MG63 (cell line): ENCODE measurements at regions not wholly inside any gene's neighbourhood (a gene's known extent, or its start where the extent isn't known, plus 50 kb on each side); places are given as distances from the start of the nearest gene placed in this dataset.

ENCODE experiments used
- DNase-seq: peaks from one replicate; pipeline ENCODE4 v3.0.0-alpha.2; 2020
- H3K27me3 ChIP-seq: fragments of 250-450 bp; sonication (Bioruptor Pico); 2 replicates; pipeline ENCODE4 v1.5.1; 2020; ENCODE audit warnings: mild to moderate bottlenecking, moderate library complexity
- H3K36me3 ChIP-seq: fragments of 250-450 bp; sonication (Bioruptor Pico); 2 replicates; pipeline ENCODE4 v1.5.1; 2020; ENCODE audit warnings: mild to moderate bottlenecking, moderate library complexity
- H3K4me3 ChIP-seq: fragments of 250-450 bp; sonication (Bioruptor Pico); 2 replicates; pipeline ENCODE4 v1.5.1; 2020; ENCODE audit warnings: mild to moderate bottlenecking, moderate library complexity
- H3K9me3 ChIP-seq: fragments of 250-450 bp; sonication (Bioruptor Pico); 2 replicates; pipeline ENCODE4 v1.5.1; 2020; ENCODE audit warnings: mild to moderate bottlenecking, moderate library complexity

DNA sequence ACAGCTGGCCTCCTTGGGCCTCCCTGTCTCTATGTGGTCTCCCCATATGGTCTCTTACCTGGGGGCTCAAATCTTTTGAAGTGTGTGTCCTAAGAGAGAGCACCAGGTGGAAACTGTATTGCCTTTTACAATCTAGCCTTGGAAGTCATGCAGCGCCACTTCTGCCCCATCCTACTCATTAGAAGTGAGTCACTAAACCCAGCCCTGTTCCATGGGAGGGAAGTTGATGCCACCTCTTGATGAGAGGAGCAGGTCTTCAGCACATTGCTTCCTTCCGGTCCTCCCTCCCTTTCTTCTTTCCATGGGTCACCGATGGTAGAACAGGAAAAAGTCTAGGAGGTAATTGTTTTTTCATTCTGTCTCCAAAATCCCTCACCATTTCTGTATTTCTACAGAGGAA is 156.3 kb downstream of the FOXA2 start:
- H3K27me3 ChIP-seq = no peaks in the 10 kb centered on the region
- no peak overlapping the region for H3K4me3 ChIP-seq
- no peak for DNase-seq
- no peaks in the 10 kb centered on the region for H3K36me3 ChIP-seq
- no peaks in the 10 kb centered on the region for H3K9me3 ChIP-seq

DNA sequence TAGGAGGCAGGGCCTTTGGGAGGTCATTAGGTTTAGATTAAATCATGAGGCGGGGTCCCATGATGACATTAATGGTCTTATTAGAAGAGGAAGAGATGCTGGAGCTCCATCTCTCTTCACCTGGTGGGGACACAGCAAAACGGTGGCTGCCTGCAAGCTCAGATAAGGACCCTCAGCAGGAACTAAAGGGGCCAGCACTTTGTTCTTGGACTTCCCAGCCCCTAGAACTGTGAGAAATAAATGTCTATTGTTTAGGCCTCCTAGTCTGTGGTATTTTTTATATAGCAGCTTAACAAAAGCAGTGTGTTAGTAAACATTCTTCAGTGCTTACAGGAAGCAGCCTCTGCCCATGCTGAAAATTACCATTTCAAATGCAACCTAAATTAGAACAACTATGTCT is 157.6 kb downstream of the FOXA2 start:
- Histone ChIP-seq H3K27me3 (no peaks in the 10 kb centered on the region), H3K4me3 (no peak overlapping the region), H3K9me3 (no peaks in the 10 kb centered on the region), H3K36me3 (no peaks in the 10 kb centered on the region)
- DNase-seq = no peak

DNA sequence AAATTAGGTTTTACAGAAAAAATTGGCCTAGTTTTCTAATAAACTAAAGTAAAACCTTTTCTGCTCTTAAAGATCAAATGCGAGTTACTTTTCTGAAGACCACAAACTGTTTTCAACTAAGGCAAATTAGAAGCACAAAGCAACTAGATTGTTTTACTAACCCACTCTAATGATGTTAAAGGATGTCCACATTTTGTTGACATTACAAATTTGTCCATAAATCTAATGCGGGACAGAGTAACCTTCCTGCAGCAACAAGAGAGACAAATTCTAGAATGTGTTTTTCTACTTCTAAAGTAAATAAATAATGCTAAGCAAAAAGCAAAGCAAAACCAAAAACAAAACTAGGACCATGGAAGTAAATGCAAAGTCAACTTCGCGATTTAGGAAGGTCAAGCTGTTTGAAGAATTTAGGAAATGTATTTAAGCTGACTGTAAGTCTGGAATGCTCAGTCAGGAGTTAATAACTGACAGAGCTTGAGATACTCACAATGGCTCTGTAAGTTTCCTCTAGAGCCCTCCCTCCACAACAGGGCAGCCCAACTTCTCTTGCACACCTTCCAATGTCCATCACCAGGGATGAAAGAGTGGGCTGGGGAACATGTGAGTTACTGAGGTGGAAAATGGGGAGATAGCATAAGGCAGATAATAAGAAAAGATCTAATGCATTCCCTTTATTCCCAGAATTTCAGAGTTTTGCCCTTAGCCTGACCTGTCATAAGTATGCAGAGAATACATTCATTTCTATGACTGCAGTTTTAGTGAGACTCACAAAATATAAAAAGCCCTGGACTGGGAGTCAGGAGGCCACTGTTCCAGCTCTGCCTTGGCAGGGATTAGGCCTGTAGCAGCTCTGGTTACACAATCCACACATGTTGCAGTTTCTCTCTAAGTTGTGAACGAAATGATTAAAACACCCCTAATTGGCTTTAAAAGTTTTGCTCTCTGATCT is 158.8 kb downstream of the FOXA2 start:
- no peak overlapping the region for H3K4me3 ChIP-seq
- no peak for DNase-seq
- no peaks in the 10 kb centered on the region for H3K36me3 ChIP-seq
- H3K9me3 ChIP-seq = no peaks in the 10 kb centered on the region
- H3K27me3 ChIP-seq = no peaks in the 10 kb centered on the region

DNA sequence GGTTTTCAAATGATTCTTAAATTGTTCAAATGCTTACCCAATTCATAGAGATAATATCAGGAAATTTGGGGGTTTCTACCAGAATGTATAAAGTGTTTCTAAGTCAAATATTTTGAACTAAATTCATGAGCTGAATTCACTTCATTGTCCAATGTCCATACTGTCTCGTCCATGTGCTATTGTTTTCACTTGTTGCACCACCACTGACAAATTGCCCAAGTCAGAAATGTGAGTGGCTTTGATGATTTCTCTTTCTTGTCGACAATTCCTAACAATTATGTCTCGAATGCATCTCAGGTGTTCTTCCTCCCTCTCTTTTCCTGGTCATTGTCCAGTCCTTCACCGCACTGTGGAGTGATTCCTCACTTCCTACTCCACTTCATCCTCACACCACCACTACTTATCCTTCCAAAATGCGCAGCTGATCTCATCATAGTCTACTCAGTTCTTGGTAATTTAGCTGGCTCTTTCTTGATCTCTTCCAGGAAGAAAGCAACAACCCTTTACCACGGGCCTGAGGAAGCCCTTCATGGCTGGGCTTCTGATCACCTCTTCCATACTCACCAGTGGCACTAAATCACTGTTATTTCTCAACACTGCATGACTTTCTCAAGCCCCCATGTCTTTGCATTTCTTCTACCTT is 161.1 kb downstream of the FOXA2 start:
- Histone ChIP-seq H3K36me3 (no peaks in the 10 kb centered on the region), H3K4me3 (no peak overlapping the region), H3K27me3 (no peaks in the 10 kb centered on the region), H3K9me3 (no peaks in the 10 kb centered on the region)
- no peak for DNase-seq

DNA sequence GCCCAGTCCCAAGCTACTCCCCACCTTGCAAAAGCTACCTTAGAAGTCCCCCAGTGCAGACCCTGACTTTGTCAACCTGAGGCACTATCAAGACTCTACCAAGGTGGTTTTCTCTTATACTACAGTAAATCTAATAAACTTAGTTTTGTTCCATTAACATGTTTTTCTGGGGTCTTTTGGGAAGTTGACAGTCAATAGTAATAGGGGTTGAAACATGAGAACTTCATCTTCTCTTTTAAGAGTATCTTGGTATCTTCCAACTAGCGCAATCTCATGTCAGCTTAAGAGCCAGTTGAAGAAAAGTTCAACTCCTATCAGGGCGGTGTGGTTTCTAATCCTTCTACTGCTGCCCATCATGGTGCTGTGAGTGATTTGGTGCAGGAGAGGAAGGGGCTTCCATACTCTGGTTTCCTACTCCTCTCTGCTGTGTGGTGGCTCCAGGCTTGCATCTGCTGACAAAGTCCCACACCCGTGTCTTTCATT is 164.2 kb downstream of the FOXA2 start:
- Histone ChIP-seq H3K36me3 (no peaks in the 10 kb centered on the region), H3K9me3 (no peaks in the 10 kb centered on the region), H3K4me3 (no peak overlapping the region), H3K27me3 (no peaks in the 10 kb centered on the region)
- DNase-seq = no peak

DNA sequence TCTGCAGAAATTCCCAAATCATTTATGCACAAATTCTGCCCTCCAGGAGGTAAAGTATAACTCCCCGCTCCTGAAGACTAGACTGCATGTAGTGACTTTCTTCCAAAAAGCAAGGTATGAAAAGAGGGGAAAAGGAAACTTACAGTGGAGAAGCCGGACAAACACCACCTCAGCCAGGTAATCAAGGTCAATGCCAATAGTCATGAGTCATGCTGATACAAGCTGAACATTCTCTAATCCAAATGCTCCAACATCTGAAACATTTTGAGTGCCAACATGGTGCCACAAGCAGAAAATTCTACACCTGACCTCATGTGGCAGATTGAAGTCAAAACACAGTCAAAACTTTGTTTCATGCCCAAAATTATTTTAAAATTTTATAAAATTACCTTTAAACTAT is 165.6 kb downstream of the FOXA2 start:
- H3K36me3 ChIP-seq = no peaks in the 10 kb centered on the region
- H3K4me3 ChIP-seq = no peak overlapping the region
- no peaks in the 10 kb centered on the region for H3K9me3 ChIP-seq
- DNase-seq = no peak
- H3K27me3 ChIP-seq = no peaks in the 10 kb centered on the region

DNA sequence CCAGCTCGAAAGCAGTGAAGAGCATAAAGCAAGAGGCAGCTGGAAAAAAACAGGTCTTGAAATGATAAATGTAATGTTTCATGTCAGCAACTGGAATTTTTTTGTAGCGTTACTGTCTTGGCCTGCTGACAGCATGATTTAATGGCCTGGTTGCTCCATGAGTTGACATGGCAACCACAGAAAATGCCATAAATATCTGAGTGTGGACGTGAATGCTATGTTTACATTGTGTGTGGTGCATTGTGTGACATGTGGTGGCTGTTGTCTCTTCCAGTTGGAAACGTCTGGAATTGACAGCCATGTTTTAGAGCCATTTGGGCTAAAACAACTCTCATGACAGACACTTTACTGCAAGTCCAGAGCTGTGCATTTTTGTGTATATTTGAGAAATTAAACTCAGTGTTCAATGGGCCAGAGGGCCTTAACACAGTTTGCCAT is 170.0 kb downstream of the FOXA2 start:
- Histone ChIP-seq H3K9me3 (no peaks in the 10 kb centered on the region), H3K4me3 (no peak overlapping the region), H3K36me3 (no peaks in the 10 kb centered on the region), H3K27me3 (no peaks in the 10 kb centered on the region)
- DNase-seq = no peak

DNA sequence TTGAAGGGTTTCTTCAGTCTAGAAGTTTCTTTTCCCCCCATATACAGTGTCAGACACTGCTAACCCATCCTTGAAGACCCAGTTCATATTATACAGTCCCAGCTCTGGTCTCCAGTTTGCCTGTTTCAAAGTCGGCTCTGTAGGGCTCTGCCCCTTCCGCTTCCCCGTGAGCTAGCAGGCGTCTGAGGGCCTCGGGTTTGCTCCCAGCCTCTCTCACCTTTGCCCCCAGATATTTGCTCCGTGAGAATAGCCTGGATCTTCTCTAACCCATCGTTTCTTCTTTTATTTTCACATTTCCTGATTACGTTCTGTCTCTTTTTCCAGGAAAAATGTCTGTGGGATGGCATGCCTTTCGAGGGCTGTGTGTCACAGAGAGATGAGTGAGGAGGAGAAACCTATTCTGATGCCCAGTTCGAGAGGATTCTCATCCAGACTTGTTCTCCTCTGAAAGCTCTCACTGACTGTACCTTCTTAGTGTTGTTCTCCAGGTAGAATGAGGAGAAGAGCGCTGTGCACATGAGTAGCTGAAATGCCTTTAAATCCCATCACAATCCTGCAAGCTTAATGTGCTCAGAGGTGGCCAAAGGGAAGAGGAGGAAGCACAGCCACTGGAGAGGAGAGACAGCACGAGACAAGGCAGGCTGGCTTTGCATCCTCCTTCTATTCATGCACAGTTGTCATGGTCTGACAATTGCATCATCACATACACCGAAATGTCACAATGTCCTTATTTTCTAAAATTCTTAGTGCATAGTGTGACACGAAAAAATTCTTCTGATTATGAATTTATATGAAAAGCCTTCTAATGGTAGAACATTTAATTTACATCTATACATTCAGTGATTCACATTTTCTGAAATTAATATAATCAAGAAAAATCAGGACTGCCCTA is 171.1 kb downstream of the FOXA2 start:
- no peak overlapping the region for H3K4me3 ChIP-seq
- no peaks in the 10 kb centered on the region for H3K9me3 ChIP-seq
- H3K27me3 ChIP-seq = no peaks in the 10 kb centered on the region
- DNase-seq = no peak
- no peaks in the 10 kb centered on the region for H3K36me3 ChIP-seq

DNA sequence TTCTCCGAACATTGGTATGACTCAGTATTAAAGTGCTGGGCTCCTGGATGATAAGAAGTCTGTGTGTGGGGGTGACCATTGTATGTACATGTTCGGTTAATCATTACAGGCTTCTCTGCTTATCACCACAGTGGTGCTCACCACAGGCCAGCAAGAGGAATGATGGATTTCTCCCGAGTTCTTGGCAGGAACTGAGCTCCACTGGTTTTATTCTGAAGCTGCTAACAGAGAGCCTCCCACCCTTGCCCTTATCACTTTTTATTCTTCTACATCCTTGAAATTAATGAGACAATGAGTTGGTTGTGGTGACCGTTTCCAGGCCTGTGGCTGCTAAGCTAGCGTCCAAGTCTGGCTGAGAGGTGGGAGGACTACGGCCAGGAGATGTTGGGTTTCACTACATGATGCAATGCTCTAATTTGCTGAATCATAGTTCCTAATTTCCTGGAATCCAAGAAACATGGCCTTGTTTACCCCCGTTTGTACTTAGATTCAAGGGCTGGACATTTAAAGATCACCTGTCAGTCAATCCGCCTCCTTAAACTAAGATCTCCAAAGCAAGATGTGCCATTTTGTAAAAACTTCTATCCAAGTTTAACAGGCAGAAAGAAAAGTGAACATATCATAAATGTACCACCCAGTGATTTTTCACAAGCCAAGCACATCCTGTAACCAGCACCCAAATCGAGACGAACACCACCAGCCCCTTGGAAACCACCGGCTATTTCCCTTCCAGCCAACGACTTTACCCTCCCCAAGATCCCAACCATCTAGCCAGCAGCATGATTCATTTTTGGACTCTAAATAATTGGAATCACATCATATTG is 172.5 kb downstream of the FOXA2 start:
- Histone ChIP-seq H3K36me3 (no peaks in the 10 kb centered on the region), H3K27me3 (no peaks in the 10 kb centered on the region), H3K4me3 (no peak overlapping the region), H3K9me3 (no peaks in the 10 kb centered on the region)
- DNase-seq = peak; percentile 73

DNA sequence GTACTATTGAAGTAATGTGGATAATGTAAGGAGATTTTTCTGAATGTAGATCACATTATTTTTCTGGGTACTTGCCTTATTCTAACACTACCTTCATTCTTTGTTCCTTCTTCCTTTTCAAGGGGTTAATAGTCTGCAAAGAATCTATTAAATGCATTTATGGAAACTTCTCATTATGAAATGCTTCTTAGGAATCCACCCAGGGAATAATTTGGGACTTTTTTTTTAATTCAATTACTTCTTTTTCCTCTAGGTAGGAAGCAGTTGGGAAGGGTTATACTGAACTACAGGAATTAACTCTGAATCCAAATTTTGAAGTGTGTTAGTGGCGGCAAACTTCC is 173.1 kb downstream of the FOXA2 start:
- no peaks in the 10 kb centered on the region for H3K9me3 ChIP-seq
- H3K4me3 ChIP-seq = no peak overlapping the region
- no peaks in the 10 kb centered on the region for H3K27me3 ChIP-seq
- no peak for DNase-seq
- no peaks in the 10 kb centered on the region for H3K36me3 ChIP-seq

DNA sequence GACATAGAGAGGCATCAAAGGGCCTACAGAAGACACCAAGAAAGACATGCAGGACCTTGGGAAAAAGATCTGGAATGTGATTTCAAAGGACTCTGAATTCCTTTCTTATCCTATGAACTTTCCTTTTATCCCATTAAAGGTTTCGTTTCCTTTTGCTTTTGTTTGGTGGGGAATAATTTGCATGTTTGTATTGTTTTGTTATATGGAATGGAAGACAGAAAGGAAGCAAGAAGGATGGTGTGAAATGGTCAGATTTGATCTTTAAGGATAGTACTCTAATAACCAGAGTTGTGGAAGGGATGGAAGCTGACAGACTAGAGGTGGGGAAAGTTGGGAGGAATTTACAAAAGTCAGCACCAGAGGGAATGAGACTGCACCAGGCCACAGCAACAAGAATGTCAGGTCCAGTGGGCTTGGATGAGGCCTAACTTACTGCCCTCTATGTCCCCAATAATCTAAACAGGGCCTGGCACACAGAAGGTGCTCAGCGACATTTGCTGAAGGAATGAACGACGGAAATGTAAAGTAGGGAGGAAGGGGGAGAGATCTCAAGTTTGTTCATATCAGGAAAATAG is 173.7 kb downstream of the FOXA2 start:
- no peak for DNase-seq
- Histone ChIP-seq H3K36me3 (no peaks in the 10 kb centered on the region), H3K9me3 (no peaks in the 10 kb centered on the region), H3K4me3 (no peak overlapping the region), H3K27me3 (no peaks in the 10 kb centered on the region)

DNA sequence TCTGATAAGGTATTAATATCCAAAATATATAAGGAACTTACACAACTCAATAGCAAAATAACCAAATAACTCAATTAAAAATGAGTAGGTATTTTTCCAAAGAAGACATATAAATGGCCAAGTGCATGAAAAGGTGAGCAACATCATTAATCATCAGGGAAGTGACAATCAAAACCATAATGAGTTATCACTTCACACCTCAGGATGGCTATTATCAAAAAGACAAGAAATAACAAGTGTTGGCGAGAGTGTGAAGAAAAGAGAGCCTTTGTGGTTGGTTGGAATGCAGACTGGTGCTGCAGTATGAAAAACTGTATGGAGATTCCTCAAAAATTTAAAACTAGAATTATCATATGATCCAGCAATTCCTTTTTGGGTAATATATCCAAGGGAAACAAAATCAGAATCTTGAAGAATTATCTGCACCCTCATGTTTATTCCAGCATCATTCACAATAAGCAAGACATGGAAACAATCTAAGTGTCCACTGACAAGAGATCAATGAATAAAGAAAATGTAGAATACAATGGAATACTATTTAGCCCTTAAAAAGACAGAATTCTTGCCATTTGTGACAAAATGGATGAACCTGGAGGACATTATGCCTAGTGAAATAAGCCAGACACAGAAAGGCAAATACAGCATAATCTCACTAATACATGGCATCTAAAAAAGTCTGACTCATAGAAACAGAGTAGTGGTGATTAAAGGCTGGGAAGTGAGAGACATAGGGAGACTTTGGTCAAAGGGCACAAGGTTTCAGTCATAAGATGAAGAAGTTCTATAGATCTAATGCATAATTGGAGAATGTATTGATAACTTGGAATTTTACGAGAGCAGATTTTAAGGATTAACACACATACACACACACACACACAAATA is 175.6 kb downstream of the FOXA2 start:
- DNase-seq = no peak
- Histone ChIP-seq H3K4me3 (no peak overlapping the region), H3K27me3 (no peaks in the 10 kb centered on the region), H3K9me3 (no peaks in the 10 kb centered on the region), H3K36me3 (no peaks in the 10 kb centered on the region)

DNA sequence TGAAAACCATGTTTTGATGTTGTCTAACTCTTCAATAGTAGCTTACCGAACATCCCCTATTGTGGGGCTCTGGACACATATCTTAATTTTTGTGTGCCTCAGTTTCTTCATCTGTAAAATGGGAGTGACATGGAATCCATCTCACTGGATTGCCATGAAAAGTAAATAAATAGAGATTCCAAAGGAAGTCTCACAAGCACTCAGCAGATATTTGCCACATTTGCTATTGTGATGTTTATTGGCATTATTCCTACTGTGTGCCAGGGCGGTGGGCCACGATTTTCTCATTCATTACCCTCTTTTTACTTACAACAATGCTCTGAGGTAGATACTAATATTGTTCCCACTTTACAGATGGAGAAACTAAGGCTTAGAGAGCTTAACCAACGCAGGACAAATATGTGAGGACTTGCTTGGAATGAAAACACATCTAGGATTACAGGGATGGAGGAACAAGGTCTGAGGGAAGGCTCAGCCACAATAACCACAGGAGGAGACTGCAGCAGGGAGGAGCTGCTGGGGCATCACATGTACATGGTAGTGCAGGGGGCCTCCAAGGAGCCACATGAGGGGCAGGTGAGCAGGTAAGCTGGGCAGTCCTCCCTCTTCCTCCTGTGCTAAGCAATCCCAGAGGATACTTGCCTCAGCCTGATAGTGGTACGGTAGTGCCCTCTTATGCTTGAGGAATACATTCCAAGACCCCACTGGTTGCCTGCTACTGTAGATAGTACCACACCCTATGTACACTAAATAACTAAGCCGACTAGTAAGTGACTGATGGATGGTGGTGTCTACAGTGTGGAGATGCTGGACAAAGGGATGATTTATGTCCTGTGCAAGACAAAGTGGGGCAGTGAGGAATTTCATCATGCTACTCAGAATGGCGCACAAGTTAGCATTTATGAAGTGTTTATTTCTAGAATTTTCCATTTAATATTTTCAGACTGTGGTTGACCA is 176.9 kb downstream of the FOXA2 start:
- H3K4me3 ChIP-seq = no peak overlapping the region
- H3K27me3 ChIP-seq = no peaks in the 10 kb centered on the region
- H3K36me3 ChIP-seq = no peaks in the 10 kb centered on the region
- no peaks in the 10 kb centered on the region for H3K9me3 ChIP-seq
- no peak for DNase-seq

DNA sequence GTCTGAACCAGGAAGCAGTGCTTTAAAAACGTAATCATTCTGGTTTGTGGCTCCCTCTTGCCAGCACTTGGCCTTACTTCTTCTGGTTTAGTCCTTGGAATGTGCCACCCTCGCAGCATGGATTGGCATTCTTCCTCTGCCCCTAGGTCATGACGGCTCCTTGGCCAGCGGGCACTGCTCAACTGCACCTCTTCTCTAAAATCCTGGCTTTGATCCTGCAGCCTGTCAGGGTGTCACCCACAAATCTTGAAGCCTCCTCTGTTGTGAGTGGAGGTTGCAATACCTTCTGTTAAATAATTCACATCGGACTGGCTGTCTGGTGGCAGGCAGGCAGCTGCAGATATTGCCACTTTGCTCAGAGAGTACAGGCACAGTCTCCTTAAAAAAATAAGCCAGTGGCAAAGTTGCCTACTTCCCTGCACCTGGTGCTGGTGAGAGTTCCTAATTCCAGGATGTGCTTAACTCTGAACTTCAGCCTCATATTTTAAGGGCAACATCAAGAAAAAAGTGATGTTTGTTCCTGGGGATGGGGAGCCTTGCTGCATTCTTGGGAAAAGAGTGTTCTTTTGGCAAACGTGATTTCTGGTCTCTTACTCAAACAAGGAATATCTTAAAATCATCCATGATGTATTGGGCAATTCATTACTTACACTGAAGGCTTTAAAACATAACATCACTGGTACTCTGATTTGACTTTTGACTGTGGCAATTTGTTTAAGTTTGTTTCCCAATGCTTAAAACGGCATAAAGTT is 179.8 kb downstream of the FOXA2 start:
- Histone ChIP-seq H3K9me3 (no peaks in the 10 kb centered on the region), H3K27me3 (no peaks in the 10 kb centered on the region), H3K4me3 (no peak overlapping the region), H3K36me3 (no peaks in the 10 kb centered on the region)
- DNase-seq = peak; percentile 64
